Tibial nerve (tissue), 4 donors: ENCODE measurements at regions not wholly inside any gene's neighbourhood (a gene's known extent, or its start where the extent isn't known, plus 50 kb on each side); places are given as distances from the start of the nearest gene placed in this dataset.

Experiments
- DNase-seq, 2 donors: peaks; one replicate each; pipeline ENCODE4 v3.0.0-alpha.2; 2019; ENCODE audit warnings: low spot score in 2 of 2
- H3K27ac ChIP-seq, 4 donors: fragments of 200-600 bp; sonication (generic) in 3 of 4; one replicate each; pipeline ENCODE4 v1.5.1; 2017 to 2019; ENCODE audit warnings: mild to moderate bottlenecking in 1 of 4
- H3K27me3 ChIP-seq, 2 donors: fragments of 200-600 bp; sonication (generic) in 1 of 2; one replicate each; pipeline versions ENCODE4 v1.5.1 to v1.6.0; 2017 to 2019
- H3K36me3 ChIP-seq, 3 donors: fragments of 200-600 bp; sonication (generic); one replicate each; pipeline ENCODE4 v1.5.1; 2018 to 2019
- H3K4me1 ChIP-seq, 4 donors: fragments of 200-600 bp; sonication (generic) in 3 of 4; one replicate each; pipeline ENCODE4 v1.5.1; 2017 to 2019
- H3K4me3 ChIP-seq, 4 donors: fragments of 200-600 bp; sonication (generic) in 3 of 4; one replicate each; pipeline ENCODE4 v1.5.1; 2017 to 2019; ENCODE audit warnings: mild to moderate bottlenecking in 1 of 4, moderate library complexity in 1 of 4
- H3K9me3 ChIP-seq, 4 donors: fragments of 200-600 bp; sonication (generic) in 3 of 4; one replicate each; pipeline ENCODE4 v1.5.1; 2017 to 2019
- CTCF ChIP-seq, 5 experiments: fragments of 200-600 bp in 3 of 5; fragments of 450-650 bp in 2 of 5; sonication (generic) in 3 of 5; IDR thresholded peaks; one replicate each; pipeline ENCODE4 v1.5.1; 2016 to 2019; ENCODE audit warnings: antibody characterized with exemption in 5 of 5, mild to moderate bottlenecking in 3 of 5, moderate library complexity in 2 of 5
- EP300 ChIP-seq, 2 donors: sonication (generic); formaldehyde crosslinking; IDR thresholded peaks; one replicate each; pipeline ENCODE4 v1.6.1; 2017; ENCODE audit warnings: antibody characterized with exemption in 2 of 2, mild to moderate bottlenecking in 1 of 2
- POLR2A ChIP-seq, 2 donors: fragments of 450-650 bp; IDR thresholded peaks; one replicate each; pipeline ENCODE4 v1.6.1; 2017; ENCODE audit warnings: antibody characterized with exemption in 2 of 2, mild to moderate bottlenecking in 2 of 2, moderate library complexity in 2 of 2
- WGBS, 2 donors: methylation state at CpG; one replicate each; pipeline ENCODE4 v1.1.5; 2018; 5-methylcytosine and 5-hydroxymethylcytosine counted together

GRCh38 chr21:24418671-24419070 is 1188.6 kb downstream of the MRPL39 start:
- TF ChIP-seq EP300 (IDR thresholded peaks at IDR 0.05) (no peak), POLR2A (IDR thresholded peaks at IDR 0.05) (no peak), CTCF (IDR thresholded peaks at IDR 0.05) (no peak)
- Histone ChIP-seq H3K9me3 (peaks cover 0 to 22% (median 6%) of the 10 kb centered on the region in 4 donors), H3K36me3 (no peaks in the 10 kb centered on the region), H3K4me1 (no peaks in the 10 kb centered on the region), H3K4me3 (no peak overlapping the region), H3K27me3 (no peaks in the 10 kb centered on the region), H3K27ac (no peak overlapping the region)
- no peak for DNase-seq

GRCh38 chr21:24411429-24411828 is 1195.9 kb downstream of the MRPL39 start:
- Histone ChIP-seq H3K27ac (no peak overlapping the region), H3K36me3 (no peaks in the 10 kb centered on the region), H3K27me3 (no peaks in the 10 kb centered on the region), H3K4me1 (no peaks in the 10 kb centered on the region), H3K4me3 (no peak overlapping the region), H3K9me3 (no peaks in the 10 kb centered on the region)
- TF ChIP-seq POLR2A (IDR thresholded peaks at IDR 0.05) (no peak), CTCF (IDR thresholded peaks at IDR 0.05) (no peak), EP300 (IDR thresholded peaks at IDR 0.05) (no peak)
- DNase-seq: no peak

GRCh38 chr21:24403221-24403620 is 1204.1 kb downstream of the MRPL39 start:
- Histone ChIP-seq H3K4me1 (no peaks in the 10 kb centered on the region), H3K27me3 (no peaks in the 10 kb centered on the region), H3K9me3 (no peaks in the 10 kb centered on the region), H3K36me3 (no peaks in the 10 kb centered on the region), H3K27ac (no peak overlapping the region), H3K4me3 (no peak overlapping the region)
- WGBS, 2 donors: 83 to 88% methylated on average over 3 of the region's 3 CpGs
- TF ChIP-seq CTCF (IDR thresholded peaks at IDR 0.05) (no peak), EP300 (IDR thresholded peaks at IDR 0.05) (no peak), POLR2A (IDR thresholded peaks at IDR 0.05) (no peak)
- no peak for DNase-seq

GRCh38 chr21:24395320-24395923 is 1211.9 kb downstream of the MRPL39 start:
- WGBS, 2 donors: 65 to 81% methylated on average over 2 of the region's 2 CpGs
- Histone ChIP-seq H3K4me1 (no peaks in the 10 kb centered on the region), H3K27ac (no peak overlapping the region), H3K4me3 (no peak overlapping the region), H3K27me3 (no peaks in the 10 kb centered on the region), H3K36me3 (no peaks in the 10 kb centered on the region), H3K9me3 (no peaks in the 10 kb centered on the region)
- no peak for DNase-seq
- no peak for TF ChIP-seq POLR2A (IDR thresholded peaks at IDR 0.05)
- no peak for TF ChIP-seq CTCF (IDR thresholded peaks at IDR 0.05)
- TF ChIP-seq EP300 (IDR thresholded peaks at IDR 0.05): no peak

- TF ChIP-seq EP300 (IDR thresholded peaks at IDR 0.05) (no peak), CTCF (IDR thresholded peaks at IDR 0.05) (no peak)
- H3K9me3 ChIP-seq: peaks cover 0 to 11% (median 0%) of the 10 kb centered on the region in 4 donors
- no peaks in the 10 kb centered on the region for H3K36me3 ChIP-seq
- H3K27me3 ChIP-seq: no peaks in the 10 kb centered on the region
- H3K4me3 ChIP-seq: no peak overlapping the region
- 64 to 73% methylated on average over 2 to 3 of the region's 3 CpGs for WGBS, 2 donors
- no peak overlapping the region for H3K27ac ChIP-seq
- no peak for DNase-seq
- H3K4me1 ChIP-seq: no peaks in the 10 kb centered on the region
These were observed 1232.1 kb downstream of the MRPL39 start for GRCh38 chr21:24375201-24375600.
